ENCODE measurements at regions not wholly inside any gene's neighbourhood (a gene's known extent, or its start where the extent isn't known, plus 50 kb on each side); places are given as distances from the start of the nearest gene placed in this dataset.

DNA sequence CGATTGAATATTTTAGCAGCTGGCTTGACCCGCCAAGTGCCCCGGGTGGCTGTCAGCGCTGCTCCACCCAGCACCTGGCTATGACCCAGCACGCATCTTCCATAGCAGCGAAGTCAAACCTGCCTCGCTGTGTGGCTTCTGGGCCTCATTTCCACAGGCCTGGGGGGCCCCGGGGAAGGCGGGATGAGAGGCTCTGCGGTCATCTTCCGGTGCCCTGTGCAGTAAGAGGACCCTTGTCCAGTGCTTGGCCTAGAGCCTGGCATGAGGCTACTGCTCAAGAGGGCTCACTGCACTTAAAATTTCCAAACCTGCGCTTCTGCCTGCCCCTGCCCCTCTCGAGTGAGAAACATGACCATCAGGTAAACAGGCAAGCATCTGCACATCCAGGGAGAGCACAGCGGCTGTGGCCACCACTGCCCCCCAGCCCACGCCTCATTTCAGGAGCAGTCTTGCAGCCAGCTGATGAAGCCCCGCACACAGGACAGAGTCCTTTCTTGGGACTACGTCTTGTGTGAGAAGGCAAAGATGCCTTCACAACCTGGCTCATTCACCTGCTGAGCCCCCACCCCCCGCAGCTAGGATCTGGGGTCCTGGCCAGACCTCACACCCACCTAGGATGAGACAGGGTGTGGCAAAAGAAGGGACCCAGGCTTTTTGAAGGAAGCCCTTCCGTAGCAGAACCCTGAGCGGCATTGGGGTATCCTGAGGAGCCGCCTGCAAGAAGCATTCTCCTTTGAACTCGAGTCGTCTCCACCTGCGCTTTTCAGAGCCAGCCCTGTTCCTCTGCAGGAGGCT, 69.5 kb upstream of the UNC5A start:
- ATAC-seq = no peak
- no peak for TF ChIP-seq ARNTL (CRISPR knock-in tag; IDR thresholded peaks at IDR 0.05; ENCODE audit: borderline replicate concordance, low read depth)
- TF ChIP-seq ESRRG (CRISPR knock-in tag; IDR thresholded peaks at IDR 0.05) = no peak
- TF ChIP-seq ZNF8 (CRISPR knock-in tag; IDR thresholded peaks at IDR 0.05) = no peak
- TF ChIP-seq POU6F1 (CRISPR knock-in tag; IDR thresholded peaks at IDR 0.05; ENCODE audit: borderline replicate concordance, low read depth) = no peak
- TF ChIP-seq ZNF565 (CRISPR knock-in tag; conservative IDR thresholded peaks at IDR 0.05; ENCODE audit: low read depth) = no peak

GRCh38 chr5:176741561-176742211, 68.7 kb upstream of the UNC5A start:
- no peak for TF ChIP-seq TCF4 (CRISPR knock-in tag; IDR thresholded peaks at IDR 0.05; ENCODE audit: borderline replicate concordance)
- TF ChIP-seq ZNF8 (CRISPR knock-in tag; IDR thresholded peaks at IDR 0.05) = no peak
- TF ChIP-seq, protein P1, sequence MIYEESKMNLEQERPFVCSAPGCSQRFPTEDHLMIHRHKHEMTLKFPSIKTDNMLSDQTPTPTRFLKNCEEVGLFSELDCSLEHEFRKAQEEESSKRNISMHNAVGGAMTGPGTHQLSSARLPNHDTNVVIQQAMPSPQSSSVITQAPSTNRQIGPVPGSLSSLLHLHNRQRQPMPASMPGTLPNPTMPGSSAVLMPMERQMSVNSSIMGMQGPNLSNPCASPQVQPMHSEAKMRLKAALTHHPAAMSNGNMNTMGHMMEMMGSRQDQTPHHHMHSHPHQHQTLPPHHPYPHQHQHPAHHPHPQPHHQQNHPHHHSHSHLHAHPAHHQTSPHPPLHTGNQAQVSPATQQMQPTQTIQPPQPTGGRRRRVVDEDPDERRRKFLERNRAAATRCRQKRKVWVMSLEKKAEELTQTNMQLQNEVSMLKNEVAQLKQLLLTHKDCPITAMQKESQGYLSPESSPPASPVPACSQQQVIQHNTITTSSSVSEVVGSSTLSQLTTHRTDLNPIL (CRISPR knock-in tag; IDR thresholded peaks at IDR 0.05; ENCODE audit: low read depth) = no peak
- TF ChIP-seq ZNF565 (CRISPR knock-in tag; conservative IDR thresholded peaks at IDR 0.05; ENCODE audit: low read depth) = no peak
- TF ChIP-seq CSDC2 (CRISPR knock-in tag; IDR thresholded peaks at IDR 0.05) = no peak
- TF ChIP-seq ARNTL (CRISPR knock-in tag; IDR thresholded peaks at IDR 0.05; ENCODE audit: borderline replicate concordance, low read depth) = no peak
- TF ChIP-seq TOX (CRISPR knock-in tag; IDR thresholded peaks at IDR 0.05; ENCODE audit: borderline replicate concordance) = no peak
- no peak for TF ChIP-seq GLIS3 (CRISPR knock-in tag; IDR thresholded peaks at IDR 0.05)
- TF ChIP-seq POU6F1 (CRISPR knock-in tag; IDR thresholded peaks at IDR 0.05; ENCODE audit: borderline replicate concordance, low read depth) = no peak
- TF ChIP-seq BACH2 (CRISPR knock-in tag; IDR thresholded peaks at IDR 0.05; ENCODE audit: borderline replicate concordance) = no peak
- ATAC-seq = no peak

DNA sequence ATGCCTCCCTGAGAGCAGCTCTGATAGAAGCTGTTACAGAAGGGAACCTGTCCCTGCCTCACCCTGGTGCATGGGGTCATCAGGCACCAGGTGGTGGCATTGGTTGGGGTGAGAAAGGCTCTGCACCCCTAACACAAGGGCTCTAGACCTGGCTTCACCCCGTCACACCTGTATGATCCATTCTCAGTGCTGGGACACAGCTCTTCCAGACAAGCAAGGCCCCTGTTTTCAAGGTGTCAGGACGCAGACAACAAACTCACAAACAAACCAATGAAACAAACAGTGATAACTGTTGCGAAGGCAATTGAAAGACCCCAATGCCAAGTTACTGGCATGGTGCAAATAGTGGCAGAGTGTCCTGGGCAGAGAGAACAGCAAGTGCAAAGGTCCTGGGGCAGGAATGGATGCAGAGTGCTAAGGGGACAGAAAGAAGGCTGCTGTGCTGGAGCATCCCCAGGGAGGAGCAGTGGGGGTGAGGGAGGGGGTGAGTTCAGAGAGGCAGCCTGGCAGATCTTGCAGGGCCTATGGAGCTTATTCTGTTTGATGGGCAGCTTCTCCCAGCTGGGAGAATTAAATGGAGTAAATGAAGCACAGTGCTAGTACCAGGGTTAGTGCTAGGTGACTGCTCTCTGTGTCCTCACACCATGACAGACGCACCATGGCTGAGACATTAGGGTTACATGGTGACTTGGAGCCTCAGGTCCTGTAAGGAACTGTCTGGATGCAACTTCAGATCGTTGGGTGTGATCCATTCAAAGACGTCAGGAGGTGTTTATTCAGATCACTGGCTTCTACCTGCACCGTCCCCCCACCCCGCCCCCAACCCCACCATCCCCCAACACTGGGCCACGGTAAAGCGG, 67.9 kb upstream of the UNC5A start:
- no peak for ATAC-seq
- TF ChIP-seq TOX (CRISPR knock-in tag; IDR thresholded peaks at IDR 0.05; ENCODE audit: borderline replicate concordance) = no peak
- no peak for TF ChIP-seq ISL1 (CRISPR knock-in tag; IDR thresholded peaks at IDR 0.05)
- no peak for TF ChIP-seq PPARA (CRISPR knock-in tag; IDR thresholded peaks at IDR 0.05; ENCODE audit: borderline replicate concordance)
- no peak for TF ChIP-seq RARB (CRISPR knock-in tag; IDR thresholded peaks at IDR 0.05)
- no peak for TF ChIP-seq SNAI2 (CRISPR knock-in tag; IDR thresholded peaks at IDR 0.05)
- no peak for TF ChIP-seq GLIS3 (CRISPR knock-in tag; IDR thresholded peaks at IDR 0.05)
- no peak for TF ChIP-seq ARNTL (CRISPR knock-in tag; IDR thresholded peaks at IDR 0.05; ENCODE audit: borderline replicate concordance, low read depth)
- TF ChIP-seq CSDC2 (CRISPR knock-in tag; IDR thresholded peaks at IDR 0.05) = no peak
- no peak for TF ChIP-seq ESRRG (CRISPR knock-in tag; IDR thresholded peaks at IDR 0.05)
- TF ChIP-seq, protein P2, sequence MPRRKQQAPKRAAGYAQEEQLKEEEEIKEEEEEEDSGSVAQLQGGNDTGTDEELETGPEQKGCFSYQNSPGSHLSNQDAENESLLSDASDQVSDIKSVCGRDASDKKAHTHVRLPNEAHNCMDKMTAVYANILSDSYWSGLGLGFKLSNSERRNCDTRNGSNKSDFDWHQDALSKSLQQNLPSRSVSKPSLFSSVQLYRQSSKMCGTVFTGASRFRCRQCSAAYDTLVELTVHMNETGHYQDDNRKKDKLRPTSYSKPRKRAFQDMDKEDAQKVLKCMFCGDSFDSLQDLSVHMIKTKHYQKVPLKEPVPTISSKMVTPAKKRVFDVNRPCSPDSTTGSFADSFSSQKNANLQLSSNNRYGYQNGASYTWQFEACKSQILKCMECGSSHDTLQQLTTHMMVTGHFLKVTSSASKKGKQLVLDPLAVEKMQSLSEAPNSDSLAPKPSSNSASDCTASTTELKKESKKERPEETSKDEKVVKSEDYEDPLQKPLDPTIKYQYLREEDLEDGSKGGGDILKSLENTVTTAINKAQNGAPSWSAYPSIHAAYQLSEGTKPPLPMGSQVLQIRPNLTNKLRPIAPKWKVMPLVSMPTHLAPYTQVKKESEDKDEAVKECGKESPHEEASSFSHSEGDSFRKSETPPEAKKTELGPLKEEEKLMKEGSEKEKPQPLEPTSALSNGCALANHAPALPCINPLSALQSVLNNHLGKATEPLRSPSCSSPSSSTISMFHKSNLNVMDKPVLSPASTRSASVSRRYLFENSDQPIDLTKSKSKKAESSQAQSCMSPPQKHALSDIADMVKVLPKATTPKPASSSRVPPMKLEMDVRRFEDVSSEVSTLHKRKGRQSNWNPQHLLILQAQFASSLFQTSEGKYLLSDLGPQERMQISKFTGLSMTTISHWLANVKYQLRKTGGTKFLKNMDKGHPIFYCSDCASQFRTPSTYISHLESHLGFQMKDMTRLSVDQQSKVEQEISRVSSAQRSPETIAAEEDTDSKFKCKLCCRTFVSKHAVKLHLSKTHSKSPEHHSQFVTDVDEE (CRISPR knock-in tag; IDR thresholded peaks at IDR 0.05) = no peak
- no peak for TF ChIP-seq ZFP30 (CRISPR knock-in tag; IDR thresholded peaks at IDR 0.05)
- no peak for TF ChIP-seq POU6F1 (CRISPR knock-in tag; IDR thresholded peaks at IDR 0.05; ENCODE audit: borderline replicate concordance, low read depth)
- no peak for TF ChIP-seq TCF4 (CRISPR knock-in tag; IDR thresholded peaks at IDR 0.05; ENCODE audit: borderline replicate concordance)
- TF ChIP-seq, protein P3, sequence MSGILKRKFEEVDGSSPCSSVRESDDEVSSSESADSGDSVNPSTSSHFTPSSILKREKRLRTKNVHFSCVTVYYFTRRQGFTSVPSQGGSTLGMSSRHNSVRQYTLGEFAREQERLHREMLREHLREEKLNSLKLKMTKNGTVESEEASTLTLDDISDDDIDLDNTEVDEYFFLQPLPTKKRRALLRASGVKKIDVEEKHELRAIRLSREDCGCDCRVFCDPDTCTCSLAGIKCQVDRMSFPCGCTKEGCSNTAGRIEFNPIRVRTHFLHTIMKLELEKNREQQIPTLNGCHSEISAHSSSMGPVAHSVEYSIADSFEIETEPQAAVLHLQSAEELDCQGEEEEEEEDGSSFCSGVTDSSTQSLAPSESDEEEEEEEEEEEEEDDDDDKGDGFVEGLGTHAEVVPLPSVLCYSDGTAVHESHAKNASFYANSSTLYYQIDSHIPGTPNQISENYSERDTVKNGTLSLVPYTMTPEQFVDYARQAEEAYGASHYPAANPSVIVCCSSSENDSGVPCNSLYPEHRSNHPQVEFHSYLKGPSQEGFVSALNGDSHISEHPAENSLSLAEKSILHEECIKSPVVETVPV (CRISPR knock-in tag; IDR thresholded peaks at IDR 0.05) = no peak
- no peak for TF ChIP-seq ZNF70 (CRISPR knock-in tag; IDR thresholded peaks at IDR 0.05)
- TF ChIP-seq ZNF8 (CRISPR knock-in tag; IDR thresholded peaks at IDR 0.05) = no peak
- no peak for TF ChIP-seq BACH2 (CRISPR knock-in tag; IDR thresholded peaks at IDR 0.05; ENCODE audit: borderline replicate concordance)
- no peak for TF ChIP-seq ZC3H10 (CRISPR knock-in tag; IDR thresholded peaks at IDR 0.05)
